ENCODE measurements at regions not wholly inside any gene's neighbourhood (a gene's known extent, or its start where the extent isn't known, plus 50 kb on each side); places are given as distances from the start of the nearest gene placed in this dataset.

GRCh38 chr10:105875050-105875449, 1234.0 kb downstream of the SORCS3 start:
- TF ChIP-seq CTCF (IDR thresholded peaks at IDR 0.05) (no peak), ZFX (IDR thresholded peaks at IDR 0.05; ENCODE audit: borderline replicate concordance) (no peak)

All from 22Rv1 (cell line).